Neural progenitor cell (in vitro differentiated cells): ENCODE measurements at regions not wholly inside any gene's neighbourhood (a gene's known extent, or its start where the extent isn't known, plus 50 kb on each side); places are given as distances from the start of the nearest gene placed in this dataset.

ENCODE experiments used
- EZH2 ChIP-seq: fragments of 200-600 bp; sonication (generic); IDR thresholded peaks from 2 replicates; pipeline ENCODE4 v1.6.1; 2017; ENCODE audit warnings: antibody characterized with exemption, mild to moderate bottlenecking, moderate library complexity
- EZH2phosphoT487 ChIP-seq: fragments of 200-600 bp; sonication (generic); IDR thresholded peaks from 2 replicates; pipeline ENCODE4 v1.6.1; 2017; ENCODE audit warnings: antibody characterized with exemption
- TF ChIP-seq, protein P1 (sequence below): fragments of 200-600 bp; sonication (generic); IDR thresholded peaks from 2 replicates; pipeline ENCODE4 v1.5.1; 2017; ENCODE audit warnings: antibody characterized with exemption, mild to moderate bottlenecking

GRCh38 chr20:24304291-24304690, 165.1 kb upstream of the SYNDIG1 start:
- TF ChIP-seq EZH2 (no peak), EZH2phosphoT487 (no peak)
- TF ChIP-seq, protein P1, sequence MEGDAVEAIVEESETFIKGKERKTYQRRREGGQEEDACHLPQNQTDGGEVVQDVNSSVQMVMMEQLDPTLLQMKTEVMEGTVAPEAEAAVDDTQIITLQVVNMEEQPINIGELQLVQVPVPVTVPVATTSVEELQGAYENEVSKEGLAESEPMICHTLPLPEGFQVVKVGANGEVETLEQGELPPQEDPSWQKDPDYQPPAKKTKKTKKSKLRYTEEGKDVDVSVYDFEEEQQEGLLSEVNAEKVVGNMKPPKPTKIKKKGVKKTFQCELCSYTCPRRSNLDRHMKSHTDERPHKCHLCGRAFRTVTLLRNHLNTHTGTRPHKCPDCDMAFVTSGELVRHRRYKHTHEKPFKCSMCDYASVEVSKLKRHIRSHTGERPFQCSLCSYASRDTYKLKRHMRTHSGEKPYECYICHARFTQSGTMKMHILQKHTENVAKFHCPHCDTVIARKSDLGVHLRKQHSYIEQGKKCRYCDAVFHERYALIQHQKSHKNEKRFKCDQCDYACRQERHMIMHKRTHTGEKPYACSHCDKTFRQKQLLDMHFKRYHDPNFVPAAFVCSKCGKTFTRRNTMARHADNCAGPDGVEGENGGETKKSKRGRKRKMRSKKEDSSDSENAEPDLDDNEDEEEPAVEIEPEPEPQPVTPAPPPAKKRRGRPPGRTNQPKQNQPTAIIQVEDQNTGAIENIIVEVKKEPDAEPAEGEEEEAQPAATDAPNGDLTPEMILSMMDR, result no peak
